ENCODE measurements at regions not wholly inside any gene's neighbourhood (a gene's known extent, or its start where the extent isn't known, plus 50 kb on each side); places are given as distances from the start of the nearest gene placed in this dataset.

DNA sequence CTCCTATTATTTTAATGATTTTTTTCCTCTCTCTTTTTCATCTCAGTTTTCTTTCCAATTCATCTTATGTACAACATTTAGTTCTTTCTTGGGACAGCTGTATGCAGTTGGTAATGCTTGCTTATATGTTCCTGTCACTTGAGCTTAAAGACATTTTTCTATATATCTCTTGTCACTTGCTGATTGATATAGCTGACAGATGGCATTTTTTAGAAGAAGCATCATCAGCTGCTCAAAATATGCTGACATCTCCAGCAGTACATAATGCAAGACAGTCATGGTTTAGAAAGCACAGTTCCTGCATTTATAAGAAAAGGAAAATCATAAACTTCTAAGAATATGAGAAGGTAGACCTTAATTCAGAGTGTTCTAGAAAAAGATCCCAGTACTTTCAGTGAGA is 56.5 kb downstream of the DCAF8L1 start:
- ChIA-PET CTCF (no interaction called here), POLR2A (ENCODE audit: low non-redundant PET) (no interaction called here)
- DNase-seq (ENCODE audit: low spot score): no peak
- H3K27ac ChIP-seq: no peak overlapping the region
- no peak for TF ChIP-seq CTCF (conservative IDR thresholded peaks at IDR 0.05; ENCODE audit: low read depth)

GRCh38 chrX:27924261-27924660 is 57.0 kb downstream of the DCAF8L1 start:
- no peak overlapping the region for H3K27ac ChIP-seq
- peak; percentile 4 for DNase-seq (ENCODE audit: low spot score)
- POLR2A ChIA-PET (ENCODE audit: low non-redundant PET): no interaction called here
- no peak for TF ChIP-seq CTCF (conservative IDR thresholded peaks at IDR 0.05; ENCODE audit: low read depth)
- CTCF ChIA-PET: no interaction called here

DNA sequence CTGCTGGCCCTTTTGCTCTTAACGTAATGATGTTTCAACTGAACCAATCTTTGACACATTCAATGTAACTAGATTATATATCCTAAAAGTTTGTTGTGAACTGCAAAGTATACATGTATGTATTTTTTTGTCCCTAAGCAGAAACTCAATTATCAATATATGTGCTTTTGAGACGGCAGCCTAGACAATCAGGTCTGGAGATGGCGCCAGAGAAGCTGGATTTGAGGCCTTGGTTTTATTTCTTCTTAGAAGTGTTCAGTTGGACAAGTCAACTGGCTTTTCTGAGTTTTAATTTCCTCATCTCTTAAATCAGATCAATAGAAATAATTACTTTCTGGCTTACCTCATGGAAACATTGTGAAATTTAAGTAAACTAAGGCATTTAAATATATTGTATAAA is 62.5 kb downstream of the DCAF8L1 start:
- no peak overlapping the region for H3K27ac ChIP-seq
- DNase-seq (ENCODE audit: low spot score): no peak
- ChIA-PET CTCF (interaction anchor here (0.6 kb wide), 2 partner anchors 13 to 801 kb away, joined by 4 to 5 read pairs; no protein-coding TSS in a partner anchor), POLR2A (ENCODE audit: low non-redundant PET) (no interaction called here)
- TF ChIP-seq CTCF (conservative IDR thresholded peaks at IDR 0.05; ENCODE audit: low read depth): no peak

- CTCF ChIA-PET: interaction anchor here (0.6 to 0.7 kb wide), 2 partner anchors 734 to 1330 kb away, joined by 3 to 4 read pairs; no protein-coding TSS in a partner anchor
- no peak overlapping the region for H3K27ac ChIP-seq
- no peak for TF ChIP-seq CTCF (conservative IDR thresholded peaks at IDR 0.05; ENCODE audit: low read depth)
- POLR2A ChIA-PET (ENCODE audit: low non-redundant PET): no interaction called here
- no peak for DNase-seq (ENCODE audit: low spot score)
Measured at GRCh38 chrX:27917713-27918500, 63.3 kb downstream of the DCAF8L1 start.

GRCh38 chrX:27915617-27916016 is 65.6 kb downstream of the DCAF8L1 start:
- DNase-seq (ENCODE audit: low spot score): no peak

GRCh38 chrX:27910412-27910811 is 70.8 kb downstream of the DCAF8L1 start:
- DNase-seq (ENCODE audit: low spot score): no peak
- no peak for TF ChIP-seq CTCF (conservative IDR thresholded peaks at IDR 0.05; ENCODE audit: low read depth)
- ChIA-PET CTCF (no interaction called here), POLR2A (ENCODE audit: low non-redundant PET) (no interaction called here)
- H3K27ac ChIP-seq: no peak overlapping the region

More at GRCh38 chrX:27915617-27916016, 65.6 kb downstream of the DCAF8L1 start:
- TF ChIP-seq CTCF (conservative IDR thresholded peaks at IDR 0.05; ENCODE audit: low read depth): no peak
- ChIA-PET POLR2A (ENCODE audit: low non-redundant PET) (no interaction called here), CTCF (no interaction called here)
- H3K27ac ChIP-seq: no peak overlapping the region
